GM19438 (cell line): ENCODE measurements at regions not wholly inside any gene's neighbourhood (a gene's known extent, or its start where the extent isn't known, plus 50 kb on each side); places are given as distances from the start of the nearest gene placed in this dataset.

Source experiments
- ATAC-seq: cut with Tn5 transposase; IDR thresholded peaks from one replicate; pipeline ENCODE4 v1.9.1; 2021; ENCODE audit warnings: low read depth; ENCODE audit not compliant: unreplicated experiment

- ATAC-seq = no peak
Observed at GRCh38 chr6:140897349-140897748, 1235.4 kb upstream of the GJE1 start.

- ATAC-seq = no peak
Observed at GRCh38 chr6:140893432-140893831, 1239.3 kb upstream of the GJE1 start.

GRCh38 chr6:140879946-140880345 lies 1252.8 kb upstream of the GJE1 start:
- no peak for ATAC-seq

GRCh38 chr6:140874066-140874465 lies 1258.7 kb upstream of the GJE1 start:
- ATAC-seq = no peak

GRCh38 chr6:140872885-140873284 lies 1259.8 kb upstream of the GJE1 start:
- ATAC-seq = no peak

GRCh38 chr6:140871911-140872310 lies 1260.8 kb upstream of the GJE1 start:
- ATAC-seq = no peak

GRCh38 chr6:140867336-140867735 lies 1265.4 kb upstream of the GJE1 start:
- ATAC-seq = no peak

- no peak for ATAC-seq
Observed at GRCh38 chr6:140858381-140858971, 1274.2 kb upstream of the GJE1 start.

- no peak for ATAC-seq
Observed at GRCh38 chr6:140857739-140858380, 1274.9 kb upstream of the GJE1 start.

- no peak for ATAC-seq
Observed at GRCh38 chr6:140855520-140855919, 1277.2 kb upstream of the GJE1 start.

- no peak for ATAC-seq
Observed at GRCh38 chr6:140854318-140854717, 1278.4 kb upstream of the GJE1 start.

GRCh38 chr6:140850438-140850837 lies 1282.3 kb upstream of the GJE1 start:
- no peak for ATAC-seq

GRCh38 chr6:140849456-140849855 lies 1283.3 kb upstream of the GJE1 start:
- ATAC-seq = no peak

GRCh38 chr6:140847262-140847645 lies 1285.5 kb upstream of the GJE1 start:
- ATAC-seq = no peak

- ATAC-seq = no peak
Observed at GRCh38 chr6:140846503-140847261, 1286.0 kb upstream of the GJE1 start.

- ATAC-seq = no peak
Observed at GRCh38 chr6:140845701-140846100, 1287.0 kb upstream of the GJE1 start.

GRCh38 chr6:140844167-140844566 lies 1288.6 kb upstream of the GJE1 start:
- no peak for ATAC-seq

- ATAC-seq = no peak
Observed at GRCh38 chr6:140833408-140833807, 1299.3 kb upstream of the GJE1 start.

GRCh38 chr6:140830666-140831065 lies 1302.1 kb upstream of the GJE1 start:
- no peak for ATAC-seq

- ATAC-seq = no peak
Observed at GRCh38 chr6:140828856-140829255, 1303.9 kb upstream of the GJE1 start.

- ATAC-seq = no peak
Observed at GRCh38 chr6:140827593-140827992, 1305.1 kb upstream of the GJE1 start.

- ATAC-seq = no peak
Observed at GRCh38 chr6:140825731-140826130, 1307.0 kb upstream of the GJE1 start.
